ENCODE measurements at regions not wholly inside any gene's neighbourhood (a gene's known extent, or its start where the extent isn't known, plus 50 kb on each side); places are given as distances from the start of the nearest gene placed in this dataset.

DNA sequence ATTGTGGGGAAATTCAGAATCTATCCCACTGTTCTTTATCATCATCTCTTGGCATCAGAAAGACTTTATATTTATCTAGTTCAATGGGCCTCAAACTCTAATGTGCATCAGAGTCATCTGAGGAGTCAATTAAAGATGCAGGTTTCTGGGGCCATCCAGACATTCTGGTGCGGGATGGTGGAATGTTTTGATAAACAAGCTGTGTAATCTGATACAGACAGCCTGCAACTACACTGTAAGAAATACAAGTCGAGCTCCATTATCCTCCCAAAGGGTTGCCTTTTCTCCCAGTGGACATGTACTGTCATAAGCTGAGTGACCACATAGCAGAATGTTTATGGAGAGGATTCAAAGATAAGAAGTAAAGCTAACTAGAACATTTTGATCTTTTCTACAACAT lies 515.3 kb upstream of the DCC start:
- TF ChIP-seq, protein P1, sequence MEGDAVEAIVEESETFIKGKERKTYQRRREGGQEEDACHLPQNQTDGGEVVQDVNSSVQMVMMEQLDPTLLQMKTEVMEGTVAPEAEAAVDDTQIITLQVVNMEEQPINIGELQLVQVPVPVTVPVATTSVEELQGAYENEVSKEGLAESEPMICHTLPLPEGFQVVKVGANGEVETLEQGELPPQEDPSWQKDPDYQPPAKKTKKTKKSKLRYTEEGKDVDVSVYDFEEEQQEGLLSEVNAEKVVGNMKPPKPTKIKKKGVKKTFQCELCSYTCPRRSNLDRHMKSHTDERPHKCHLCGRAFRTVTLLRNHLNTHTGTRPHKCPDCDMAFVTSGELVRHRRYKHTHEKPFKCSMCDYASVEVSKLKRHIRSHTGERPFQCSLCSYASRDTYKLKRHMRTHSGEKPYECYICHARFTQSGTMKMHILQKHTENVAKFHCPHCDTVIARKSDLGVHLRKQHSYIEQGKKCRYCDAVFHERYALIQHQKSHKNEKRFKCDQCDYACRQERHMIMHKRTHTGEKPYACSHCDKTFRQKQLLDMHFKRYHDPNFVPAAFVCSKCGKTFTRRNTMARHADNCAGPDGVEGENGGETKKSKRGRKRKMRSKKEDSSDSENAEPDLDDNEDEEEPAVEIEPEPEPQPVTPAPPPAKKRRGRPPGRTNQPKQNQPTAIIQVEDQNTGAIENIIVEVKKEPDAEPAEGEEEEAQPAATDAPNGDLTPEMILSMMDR (conservative IDR thresholded peaks at IDR 0.05 in 1 of 2, IDR thresholded peaks at IDR 0.05 in 1 of 2; ENCODE audit: low read depth in 1 of 2, low read length in 2 of 2) = no peak
- TF ChIP-seq EZH2 (IDR thresholded peaks at IDR 0.05; ENCODE audit: low read length, missing control alignments) = no peak

Data from fibroblast of lung (primary cell).